AG09319 (cell line): ENCODE measurements at regions not wholly inside any gene's neighbourhood (a gene's known extent, or its start where the extent isn't known, plus 50 kb on each side); places are given as distances from the start of the nearest gene placed in this dataset.

Experiments
- DNase-seq: peaks from one replicate; pipeline ENCODE4 v3.0.0-alpha.2; 2010; ENCODE audit warnings: low read depth; ENCODE audit errors: extremely low read depth
- TF ChIP-seq, protein P1 (sequence below): IDR thresholded peaks from 2 replicates; pipeline ENCODE4 v1.5.1; 2011; ENCODE audit warnings: low read depth, mild to moderate bottlenecking, inconsistent platforms, low read length, moderate library complexity

GRCh38 chr16:85347213-85347591, 234.9 kb upstream of the CIBAR2 start:
- no peak for DNase-seq
- TF ChIP-seq, protein P1, sequence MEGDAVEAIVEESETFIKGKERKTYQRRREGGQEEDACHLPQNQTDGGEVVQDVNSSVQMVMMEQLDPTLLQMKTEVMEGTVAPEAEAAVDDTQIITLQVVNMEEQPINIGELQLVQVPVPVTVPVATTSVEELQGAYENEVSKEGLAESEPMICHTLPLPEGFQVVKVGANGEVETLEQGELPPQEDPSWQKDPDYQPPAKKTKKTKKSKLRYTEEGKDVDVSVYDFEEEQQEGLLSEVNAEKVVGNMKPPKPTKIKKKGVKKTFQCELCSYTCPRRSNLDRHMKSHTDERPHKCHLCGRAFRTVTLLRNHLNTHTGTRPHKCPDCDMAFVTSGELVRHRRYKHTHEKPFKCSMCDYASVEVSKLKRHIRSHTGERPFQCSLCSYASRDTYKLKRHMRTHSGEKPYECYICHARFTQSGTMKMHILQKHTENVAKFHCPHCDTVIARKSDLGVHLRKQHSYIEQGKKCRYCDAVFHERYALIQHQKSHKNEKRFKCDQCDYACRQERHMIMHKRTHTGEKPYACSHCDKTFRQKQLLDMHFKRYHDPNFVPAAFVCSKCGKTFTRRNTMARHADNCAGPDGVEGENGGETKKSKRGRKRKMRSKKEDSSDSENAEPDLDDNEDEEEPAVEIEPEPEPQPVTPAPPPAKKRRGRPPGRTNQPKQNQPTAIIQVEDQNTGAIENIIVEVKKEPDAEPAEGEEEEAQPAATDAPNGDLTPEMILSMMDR: peak; percentile 10

DNA sequence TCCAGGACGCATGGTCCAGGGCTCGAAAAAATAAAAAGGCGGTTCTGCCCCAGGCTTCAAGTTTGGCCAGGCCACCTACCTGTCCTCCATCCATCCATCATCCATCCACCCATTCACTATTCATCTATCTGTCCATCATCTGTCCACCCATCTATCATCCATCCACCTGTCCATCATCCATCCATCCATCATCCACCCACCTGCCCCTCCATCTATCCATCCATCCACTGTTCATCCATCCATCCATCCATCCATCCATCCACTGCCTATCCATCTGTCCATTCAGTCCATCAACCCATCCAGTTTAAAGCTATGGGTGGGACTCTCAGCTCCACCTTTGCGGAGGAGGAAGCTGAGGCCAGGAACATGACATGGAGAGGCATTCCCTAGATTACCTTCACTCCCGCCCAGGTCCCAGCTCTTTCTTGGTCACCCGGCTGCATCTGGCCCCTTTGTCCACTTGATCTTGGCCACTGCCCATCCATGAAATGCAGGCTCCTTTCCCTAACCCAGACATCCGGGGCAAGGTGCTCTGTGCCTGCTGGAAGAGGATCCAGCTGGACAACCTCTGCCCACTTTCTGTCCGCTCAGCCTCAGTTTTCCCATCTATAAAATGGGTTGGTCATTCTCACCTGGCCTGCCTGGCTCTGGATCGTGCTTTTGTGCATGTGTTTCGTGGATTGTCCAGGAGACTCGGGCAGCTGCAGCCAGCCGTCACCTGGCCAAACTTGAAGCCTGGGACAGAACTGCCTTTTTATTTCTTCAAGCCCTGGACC, 236.0 kb upstream of the CIBAR2 start:
- TF ChIP-seq, protein P1: no peak
- DNase-seq: no peak

- TF ChIP-seq, protein P1: no peak
- no peak for DNase-seq
These were observed 236.7 kb upstream of the CIBAR2 start for GRCh38 chr16:85348911-85349334.

DNA sequence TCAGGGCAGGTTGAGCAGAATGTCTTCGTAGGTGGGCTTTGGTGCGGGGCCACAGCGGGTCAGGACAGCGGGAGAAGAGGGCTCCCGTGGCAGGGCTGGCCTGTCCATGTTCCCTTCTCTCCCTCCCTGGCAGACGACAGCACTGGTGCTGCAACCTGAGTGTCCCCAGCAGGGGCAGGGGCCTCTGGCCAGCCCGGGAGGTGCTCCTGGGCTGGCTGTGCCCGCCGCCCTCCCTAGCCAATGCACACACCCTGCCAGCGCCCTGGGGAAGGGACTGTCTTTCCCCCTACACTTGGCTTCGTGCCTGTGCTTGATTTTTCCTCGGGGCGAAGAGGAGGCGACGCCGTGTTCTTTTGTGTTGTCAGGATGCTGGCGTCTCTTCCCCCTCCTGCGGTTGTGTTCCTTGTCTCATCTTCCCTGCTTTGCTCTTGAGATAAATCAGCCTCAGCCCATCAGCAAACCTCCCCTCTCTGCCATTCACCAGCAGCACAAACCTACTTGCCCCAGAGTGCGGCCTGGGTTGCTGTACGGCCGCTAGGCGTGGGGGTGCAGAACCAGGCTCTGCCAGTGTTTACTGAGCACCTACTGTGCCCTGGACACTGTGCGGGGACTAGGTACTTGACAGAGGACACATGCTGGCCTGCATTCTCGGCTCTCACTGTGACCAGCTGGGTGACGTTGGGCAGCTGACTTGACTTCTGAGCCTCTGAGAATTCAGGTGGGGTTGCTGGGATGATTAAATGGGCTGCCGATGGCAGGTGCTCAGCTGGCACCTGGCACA, 237.3 kb upstream of the CIBAR2 start:
- DNase-seq: no peak
- TF ChIP-seq, protein P1: no peak

DNA sequence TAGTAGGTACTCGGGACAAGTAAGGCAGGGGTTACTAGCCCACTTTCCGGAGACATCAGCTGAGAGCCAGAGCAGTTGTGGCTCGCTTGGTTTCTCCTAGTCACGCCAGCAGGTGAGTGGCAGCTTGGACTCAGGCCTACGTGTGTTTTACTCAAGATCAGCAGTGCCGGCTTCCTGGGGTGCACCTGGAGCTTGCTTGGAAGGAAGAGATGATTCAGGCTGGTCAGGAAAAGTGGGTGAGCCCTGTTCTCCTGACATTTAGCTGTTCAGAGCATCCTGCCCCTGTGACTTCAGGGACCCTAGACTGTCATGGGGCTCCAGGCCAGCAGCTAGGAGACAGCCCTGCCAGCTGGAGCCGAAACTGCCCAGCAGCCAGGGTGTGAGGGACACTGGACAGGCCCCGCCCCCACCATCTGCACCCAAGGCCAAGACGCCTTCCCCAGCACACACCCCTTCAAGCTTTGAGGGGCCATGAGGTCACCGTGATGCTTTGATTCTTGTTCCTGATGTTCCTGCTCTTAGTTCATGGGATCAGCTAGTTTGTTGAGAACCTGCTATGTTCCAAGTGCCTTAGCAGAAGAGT, 238.0 kb upstream of the CIBAR2 start:
- TF ChIP-seq, protein P1: no peak
- DNase-seq: no peak

DNA sequence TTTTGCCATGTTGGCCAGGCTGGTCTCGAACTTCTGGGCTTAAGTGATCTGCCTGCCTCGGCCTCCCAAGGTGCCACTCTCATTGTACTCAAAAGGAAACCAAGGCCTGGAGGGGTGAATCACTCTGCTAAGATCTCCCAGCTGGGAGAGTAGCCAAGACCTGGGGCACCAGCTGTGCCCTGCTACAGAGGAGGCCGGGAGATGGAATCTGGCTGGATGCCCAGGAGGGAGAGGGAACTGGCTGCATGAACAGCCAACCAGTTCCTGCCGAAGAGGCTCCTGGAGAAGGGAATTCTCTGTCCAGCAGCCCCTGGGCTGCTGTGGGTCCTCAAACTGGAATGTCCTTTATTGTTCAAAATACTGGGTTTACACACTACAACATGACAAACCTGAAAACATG, 238.7 kb upstream of the CIBAR2 start:
- peak; percentile 83 for DNase-seq
- TF ChIP-seq, protein P1: no peak

DNA sequence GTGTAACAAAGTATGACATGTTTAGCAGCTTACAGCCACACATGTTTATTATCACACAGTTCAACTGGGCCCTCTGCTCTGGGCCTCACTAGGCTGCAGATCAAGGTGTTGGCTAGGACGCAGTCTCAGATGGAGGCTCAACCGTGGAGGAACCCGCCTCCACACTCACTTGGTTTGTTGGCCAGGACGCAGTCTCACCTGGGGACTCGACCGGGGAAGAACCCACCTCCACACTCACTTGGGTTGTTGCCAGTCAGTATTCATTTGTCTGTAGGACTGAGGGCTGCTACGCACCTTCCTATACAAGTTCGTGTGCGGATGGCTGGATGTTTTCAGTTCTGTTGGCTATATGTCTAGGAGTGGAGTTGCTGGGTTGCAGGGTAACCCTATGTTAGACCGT, 240.7 kb upstream of the CIBAR2 start:
- TF ChIP-seq, protein P1: no peak
- no peak for DNase-seq
